ENCODE measurements at regions not wholly inside any gene's neighbourhood (a gene's known extent, or its start where the extent isn't known, plus 50 kb on each side); places are given as distances from the start of the nearest gene placed in this dataset.

DNA sequence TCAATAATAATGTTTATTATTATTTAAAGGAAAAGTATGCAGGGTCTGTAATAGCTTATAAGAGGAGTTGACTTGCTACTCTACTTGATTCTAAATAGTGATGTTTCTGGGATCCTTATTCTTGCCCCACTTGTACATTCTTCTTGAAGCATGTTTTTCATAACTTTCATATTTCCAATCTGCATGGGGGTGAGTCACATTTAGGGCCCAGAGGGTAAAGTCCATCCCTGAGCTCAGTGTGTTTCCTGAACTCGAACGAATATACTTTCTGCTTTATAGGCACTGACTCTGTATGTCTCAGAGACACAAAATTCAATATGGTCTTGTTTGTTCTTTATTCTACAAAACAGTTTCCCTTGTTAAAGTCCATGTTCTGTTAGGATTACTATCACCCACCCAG is 61.0 kb upstream of the SMIM30 start:
- TF ChIP-seq, protein P1, sequence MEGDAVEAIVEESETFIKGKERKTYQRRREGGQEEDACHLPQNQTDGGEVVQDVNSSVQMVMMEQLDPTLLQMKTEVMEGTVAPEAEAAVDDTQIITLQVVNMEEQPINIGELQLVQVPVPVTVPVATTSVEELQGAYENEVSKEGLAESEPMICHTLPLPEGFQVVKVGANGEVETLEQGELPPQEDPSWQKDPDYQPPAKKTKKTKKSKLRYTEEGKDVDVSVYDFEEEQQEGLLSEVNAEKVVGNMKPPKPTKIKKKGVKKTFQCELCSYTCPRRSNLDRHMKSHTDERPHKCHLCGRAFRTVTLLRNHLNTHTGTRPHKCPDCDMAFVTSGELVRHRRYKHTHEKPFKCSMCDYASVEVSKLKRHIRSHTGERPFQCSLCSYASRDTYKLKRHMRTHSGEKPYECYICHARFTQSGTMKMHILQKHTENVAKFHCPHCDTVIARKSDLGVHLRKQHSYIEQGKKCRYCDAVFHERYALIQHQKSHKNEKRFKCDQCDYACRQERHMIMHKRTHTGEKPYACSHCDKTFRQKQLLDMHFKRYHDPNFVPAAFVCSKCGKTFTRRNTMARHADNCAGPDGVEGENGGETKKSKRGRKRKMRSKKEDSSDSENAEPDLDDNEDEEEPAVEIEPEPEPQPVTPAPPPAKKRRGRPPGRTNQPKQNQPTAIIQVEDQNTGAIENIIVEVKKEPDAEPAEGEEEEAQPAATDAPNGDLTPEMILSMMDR (conservative IDR thresholded peaks at IDR 0.05) = no peak
- no peak for TF ChIP-seq ZFX (IDR thresholded peaks at IDR 0.05)

Data from C4-2B (cell line).